IPS-20b (cell line): ENCODE measurements at regions not wholly inside any gene's neighbourhood (a gene's known extent, or its start where the extent isn't known, plus 50 kb on each side); places are given as distances from the start of the nearest gene placed in this dataset.

Source experiments
- H3K27ac ChIP-seq: one replicate; pipeline ENCODE4 v1.5.1; 2013; ENCODE audit warnings: low read length
- H3K27me3 ChIP-seq: 2 replicates; pipeline ENCODE4 v1.6.1; 2013; ENCODE audit warnings: mild to moderate bottlenecking, low read length, inconsistent platforms; ENCODE audit not compliant: insufficient read depth
- H3K36me3 ChIP-seq: 2 replicates; pipeline ENCODE4 v1.6.1; 2013; ENCODE audit warnings: low read depth, mild to moderate bottlenecking, inconsistent platforms, low read length, moderate library complexity; ENCODE audit not compliant: insufficient read depth
- H3K4me1 ChIP-seq: 2 replicates; pipeline ENCODE4 v1.6.1; 2013; ENCODE audit warnings: mild to moderate bottlenecking, control low read depth, inconsistent platforms, low read length, moderate library complexity; ENCODE audit not compliant: insufficient read depth
- H3K4me3 ChIP-seq: 2 replicates; pipeline ENCODE4 v1.5.1; 2013; ENCODE audit warnings: mild to moderate bottlenecking, low read length, inconsistent platforms
- H3K9ac ChIP-seq: 2 replicates; pipeline ENCODE4 v1.6.1; 2013; ENCODE audit warnings: low read depth, mild to moderate bottlenecking, inconsistent platforms, low read length, moderate library complexity
- H3K9me3 ChIP-seq: 2 replicates; pipeline ENCODE4 v1.6.1; 2013; ENCODE audit warnings: mild to moderate bottlenecking, low read depth, low read length, inconsistent platforms; ENCODE audit not compliant: insufficient read depth

- Histone ChIP-seq H3K4me1 (peaks cover 8% of the 10 kb centered on the region), H3K9ac (no peak overlapping the region), H3K27me3 (no peaks in the 10 kb centered on the region), H3K4me3 (no peak overlapping the region), H3K9me3 (no peaks in the 10 kb centered on the region), H3K27ac (no peak overlapping the region), H3K36me3 (no peaks in the 10 kb centered on the region)
These were observed 94.9 kb upstream of the VANGL1 start for GRCh38 chr1:115546846-115547245.

- no peaks in the 10 kb centered on the region for H3K9me3 ChIP-seq
- peaks cover 8% of the 10 kb centered on the region for H3K4me1 ChIP-seq
- no peaks in the 10 kb centered on the region for H3K36me3 ChIP-seq
- peak overlapping the region; percentile 1; the same call in 1 of the 2 replicates for H3K9ac ChIP-seq
- H3K27ac ChIP-seq = no peak overlapping the region
- no peak overlapping the region for H3K4me3 ChIP-seq
- no peaks in the 10 kb centered on the region for H3K27me3 ChIP-seq
These were observed 95.7 kb upstream of the VANGL1 start for GRCh38 chr1:115545791-115546733.

GRCh38 chr1:115545096-115545720 lies 96.6 kb upstream of the VANGL1 start:
- no peaks in the 10 kb centered on the region for H3K27me3 ChIP-seq
- H3K9ac ChIP-seq = peak overlapping the region; percentile 1; the same call in 1 of the 2 replicates
- no peaks in the 10 kb centered on the region for H3K9me3 ChIP-seq
- no peak overlapping the region for H3K4me3 ChIP-seq
- H3K4me1 ChIP-seq = peaks cover 8% of the 10 kb centered on the region
- no peaks in the 10 kb centered on the region for H3K36me3 ChIP-seq
- no peak overlapping the region for H3K27ac ChIP-seq

- no peak overlapping the region for H3K27ac ChIP-seq
- H3K4me3 ChIP-seq = no peak overlapping the region
- peaks cover 8% of the 10 kb centered on the region for H3K4me1 ChIP-seq
- no peaks in the 10 kb centered on the region for H3K9me3 ChIP-seq
- H3K27me3 ChIP-seq = no peaks in the 10 kb centered on the region
- H3K9ac ChIP-seq = no peak overlapping the region
- H3K36me3 ChIP-seq = no peaks in the 10 kb centered on the region
These were observed 97.6 kb upstream of the VANGL1 start for GRCh38 chr1:115544131-115544530.

- Histone ChIP-seq H3K9ac (no peak overlapping the region), H3K36me3 (no peaks in the 10 kb centered on the region), H3K4me3 (no peak overlapping the region), H3K27me3 (no peaks in the 10 kb centered on the region), H3K4me1 (peaks cover 8% of the 10 kb centered on the region), H3K9me3 (no peaks in the 10 kb centered on the region), H3K27ac (no peak overlapping the region)
These were observed 98.5 kb upstream of the VANGL1 start for GRCh38 chr1:115543247-115543646.

GRCh38 chr1:115539736-115540135 lies 102.0 kb upstream of the VANGL1 start:
- Histone ChIP-seq H3K4me3 (no peak overlapping the region), H3K9me3 (no peaks in the 10 kb centered on the region), H3K4me1 (no peaks in the 10 kb centered on the region), H3K27ac (no peak overlapping the region), H3K27me3 (no peaks in the 10 kb centered on the region), H3K9ac (no peak overlapping the region), H3K36me3 (no peaks in the 10 kb centered on the region)

- H3K27me3 ChIP-seq = no peaks in the 10 kb centered on the region
- H3K4me1 ChIP-seq = no peaks in the 10 kb centered on the region
- H3K9ac ChIP-seq = no peak overlapping the region
- no peak overlapping the region for H3K27ac ChIP-seq
- H3K9me3 ChIP-seq = no peaks in the 10 kb centered on the region
- H3K4me3 ChIP-seq = no peak overlapping the region
- no peaks in the 10 kb centered on the region for H3K36me3 ChIP-seq
These were observed 102.7 kb upstream of the VANGL1 start for GRCh38 chr1:115539061-115539460.

GRCh38 chr1:115538579-115538978 lies 103.2 kb upstream of the VANGL1 start:
- no peak overlapping the region for H3K9ac ChIP-seq
- H3K36me3 ChIP-seq = no peaks in the 10 kb centered on the region
- H3K4me1 ChIP-seq = no peaks in the 10 kb centered on the region
- H3K9me3 ChIP-seq = no peaks in the 10 kb centered on the region
- H3K4me3 ChIP-seq = no peak overlapping the region
- H3K27me3 ChIP-seq = no peaks in the 10 kb centered on the region
- H3K27ac ChIP-seq = no peak overlapping the region

- H3K4me1 ChIP-seq = no peaks in the 10 kb centered on the region; the same call in 1 of the 2 replicates
- H3K27ac ChIP-seq = no peak overlapping the region
- H3K9me3 ChIP-seq = no peaks in the 10 kb centered on the region
- no peak overlapping the region for H3K4me3 ChIP-seq
- no peaks in the 10 kb centered on the region for H3K27me3 ChIP-seq
- H3K36me3 ChIP-seq = no peaks in the 10 kb centered on the region
- H3K9ac ChIP-seq = no peak overlapping the region
These were observed 104.4 kb upstream of the VANGL1 start for GRCh38 chr1:115537415-115537814.

- Histone ChIP-seq H3K36me3 (no peaks in the 10 kb centered on the region), H3K4me3 (no peak overlapping the region), H3K9ac (no peak overlapping the region), H3K27ac (no peak overlapping the region), H3K27me3 (no peaks in the 10 kb centered on the region), H3K9me3 (no peaks in the 10 kb centered on the region), H3K4me1 (peaks cover 8% of the 10 kb centered on the region; the same call in 1 of the 2 replicates)
These were observed 105.4 kb upstream of the VANGL1 start for GRCh38 chr1:115536279-115536816.

- Histone ChIP-seq H3K4me3 (no peak overlapping the region), H3K36me3 (no peaks in the 10 kb centered on the region), H3K4me1 (peaks cover 8% of the 10 kb centered on the region; the same call in 1 of the 2 replicates), H3K27me3 (no peaks in the 10 kb centered on the region), H3K9me3 (no peaks in the 10 kb centered on the region), H3K27ac (no peak overlapping the region), H3K9ac (no peak overlapping the region)
These were observed 107.7 kb upstream of the VANGL1 start for GRCh38 chr1:115534106-115534505.
